Endodermal cell (in vitro differentiated cells): ENCODE measurements at regions not wholly inside any gene's neighbourhood (a gene's known extent, or its start where the extent isn't known, plus 50 kb on each side); places are given as distances from the start of the nearest gene placed in this dataset.

Experiments
- DNase-seq: peaks from one replicate; pipeline ENCODE4 v3.0.0-alpha.2; 2017
- H3K27ac ChIP-seq: 2 replicates; pipeline ENCODE4 v1.5.1; 2013; ENCODE audit warnings: mild to moderate bottlenecking, low read depth, low read length, moderate library complexity
- H3K27me3 ChIP-seq: 2 replicates; pipeline ENCODE4 v1.6.1; 2013; ENCODE audit warnings: mild to moderate bottlenecking, low read length, moderate library complexity; ENCODE audit not compliant: insufficient read depth, control insufficient read depth, poor library complexity, severe bottlenecking
- H3K36me3 ChIP-seq: 2 replicates; pipeline ENCODE4 v1.7.0; 2013; ENCODE audit warnings: mild to moderate bottlenecking, low read length, moderate library complexity; ENCODE audit not compliant: control insufficient read depth, insufficient read depth
- H3K4me1 ChIP-seq: one replicate; pipeline ENCODE4 v1.7.0; 2013; ENCODE audit warnings: low read length; ENCODE audit not compliant: control insufficient read depth, insufficient read depth
- H3K4me3 ChIP-seq: 2 replicates; pipeline ENCODE4 v1.5.1; 2013; ENCODE audit warnings: mild to moderate bottlenecking, low read length, moderate library complexity
- H3K9ac ChIP-seq: 2 replicates; pipeline ENCODE4 v1.6.1; 2013; ENCODE audit warnings: mild to moderate bottlenecking, low read length, moderate library complexity; ENCODE audit not compliant: poor library complexity, severe bottlenecking; ENCODE audit errors: extremely low read depth
- H3K9me3 ChIP-seq: 2 replicates; pipeline ENCODE4 v1.6.1; 2013; ENCODE audit warnings: mild to moderate bottlenecking, low read length, moderate library complexity; ENCODE audit not compliant: control insufficient read depth
- H3K27ac Mint-ChIP-seq: 2 replicates; pipeline ENCODE4 v1.8.0; 2020; ENCODE audit warnings: mixed read lengths
- H3K27me3 Mint-ChIP-seq: 2 replicates; pipeline ENCODE4 v1.8.0; 2021; ENCODE audit warnings: mild to moderate bottlenecking, mixed read lengths; ENCODE audit not compliant: insufficient read depth
- H3K36me3 Mint-ChIP-seq: 2 replicates; pipeline ENCODE4 v1.8.0; 2020; ENCODE audit warnings: low read depth, mixed read lengths
- H3K4me1 Mint-ChIP-seq: 2 replicates; pipeline ENCODE4 v1.8.0; 2020; ENCODE audit warnings: mixed read lengths
- H3K4me3 Mint-ChIP-seq: 2 replicates; pipeline ENCODE4 v1.8.0; 2020; ENCODE audit warnings: mild to moderate bottlenecking, moderate library complexity, mixed read lengths
- H3K9me3 Mint-ChIP-seq: 2 replicates; pipeline ENCODE4 v1.8.0; 2020; ENCODE audit warnings: mild to moderate bottlenecking, mixed read lengths
- WGBS, 2 experiments: methylation state at CpG; one replicate each; pipeline versions ENCODE4 v1.1.5 to v1.1.7; 2013; ENCODE audit warnings: missing lambda C conversion rate in 2 of 2, mixed read lengths in 1 of 2; ENCODE audit not compliant: insufficient coverage in 1 of 2, insufficient read length in 1 of 2; 5-methylcytosine and 5-hydroxymethylcytosine counted together
- TF ChIP-seq, protein P1 (sequence below): fragments of 200-600 bp; sonication (generic); conservative IDR thresholded peaks from 2 replicates; pipeline ENCODE4 v1.5.0; 2021; ENCODE audit warnings: antibody characterized with exemption, mild to moderate bottlenecking

DNA sequence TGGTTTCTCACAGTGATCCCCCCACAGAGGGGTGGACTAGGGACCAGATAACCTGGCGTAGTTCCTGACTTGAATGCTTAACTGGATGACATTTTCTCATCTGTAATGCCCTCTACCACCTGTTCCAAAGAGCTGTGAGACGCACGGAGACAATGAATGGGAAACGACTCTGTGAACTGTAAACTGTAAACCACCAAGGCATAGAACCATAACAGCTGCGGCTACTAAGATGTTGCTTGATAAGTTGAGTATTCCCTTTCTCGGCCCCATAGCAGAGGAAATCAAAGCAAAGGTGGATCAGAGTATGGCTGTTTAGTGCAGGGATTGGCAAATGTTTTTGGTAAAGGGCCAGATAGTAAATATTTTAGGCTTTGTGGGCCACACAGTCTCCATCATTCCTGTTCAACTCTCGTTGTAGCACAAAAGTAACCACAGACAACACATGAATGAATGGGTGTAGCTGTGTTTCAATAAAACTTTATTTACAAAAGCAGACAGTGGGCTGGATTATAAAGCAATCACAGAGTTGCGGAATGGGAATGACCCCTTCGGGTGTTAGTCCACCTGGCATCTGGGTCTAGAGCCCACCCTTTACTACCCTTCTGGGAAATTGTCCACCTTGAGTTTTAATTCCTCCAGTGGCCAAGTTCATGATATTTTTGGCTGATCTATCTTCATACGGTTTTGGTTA, 315.2 kb downstream of the RPS6KC1 start:
- H3K4me1 ChIP-seq: peaks cover 24% of the 10 kb centered on the region
- H3K27me3 Mint-ChIP-seq: no peaks in the 10 kb centered on the region
- H3K9me3 Mint-ChIP-seq: peaks cover 20% of the 10 kb centered on the region
- no peak overlapping the region for H3K27ac ChIP-seq
- no peak overlapping the region for H3K27ac Mint-ChIP-seq
- TF ChIP-seq, protein P1, sequence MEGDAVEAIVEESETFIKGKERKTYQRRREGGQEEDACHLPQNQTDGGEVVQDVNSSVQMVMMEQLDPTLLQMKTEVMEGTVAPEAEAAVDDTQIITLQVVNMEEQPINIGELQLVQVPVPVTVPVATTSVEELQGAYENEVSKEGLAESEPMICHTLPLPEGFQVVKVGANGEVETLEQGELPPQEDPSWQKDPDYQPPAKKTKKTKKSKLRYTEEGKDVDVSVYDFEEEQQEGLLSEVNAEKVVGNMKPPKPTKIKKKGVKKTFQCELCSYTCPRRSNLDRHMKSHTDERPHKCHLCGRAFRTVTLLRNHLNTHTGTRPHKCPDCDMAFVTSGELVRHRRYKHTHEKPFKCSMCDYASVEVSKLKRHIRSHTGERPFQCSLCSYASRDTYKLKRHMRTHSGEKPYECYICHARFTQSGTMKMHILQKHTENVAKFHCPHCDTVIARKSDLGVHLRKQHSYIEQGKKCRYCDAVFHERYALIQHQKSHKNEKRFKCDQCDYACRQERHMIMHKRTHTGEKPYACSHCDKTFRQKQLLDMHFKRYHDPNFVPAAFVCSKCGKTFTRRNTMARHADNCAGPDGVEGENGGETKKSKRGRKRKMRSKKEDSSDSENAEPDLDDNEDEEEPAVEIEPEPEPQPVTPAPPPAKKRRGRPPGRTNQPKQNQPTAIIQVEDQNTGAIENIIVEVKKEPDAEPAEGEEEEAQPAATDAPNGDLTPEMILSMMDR: no peak
- peaks cover 15% of the 10 kb centered on the region for H3K9me3 ChIP-seq
- no peak overlapping the region for H3K4me3 Mint-ChIP-seq
- H3K4me1 Mint-ChIP-seq: peaks cover 35% of the 10 kb centered on the region
- peaks cover 6% of the 10 kb centered on the region for H3K36me3 Mint-ChIP-seq
- H3K4me3 ChIP-seq: no peak overlapping the region
- no peaks in the 10 kb centered on the region for H3K27me3 ChIP-seq
- DNase-seq: no peak
- 92 to 93% methylated on average over 6 to 10 of the region's 10 CpGs for WGBS, 2 experiments
- no peaks in the 10 kb centered on the region for H3K36me3 ChIP-seq
- no peak overlapping the region for H3K9ac ChIP-seq

DNA sequence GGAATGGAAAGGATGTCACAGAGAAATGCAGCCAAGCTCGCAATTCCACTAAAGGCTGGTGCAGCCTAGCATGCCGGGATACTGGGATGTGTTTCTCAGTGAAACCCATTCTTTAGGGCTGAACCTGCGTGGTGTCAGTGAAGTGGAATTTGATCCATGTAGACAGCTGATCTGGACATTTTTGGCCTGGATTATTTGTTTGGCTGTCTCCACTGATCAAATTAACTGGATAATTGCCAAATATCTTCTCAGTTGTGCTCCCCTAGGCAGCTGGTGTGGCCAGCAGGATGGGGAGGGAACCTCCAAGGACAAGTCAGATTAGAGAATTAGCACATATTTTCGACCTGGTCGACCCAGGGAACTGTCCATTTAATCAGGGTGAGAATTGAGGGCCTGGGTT, 318.4 kb downstream of the RPS6KC1 start:
- Mint-ChIP-seq H3K36me3 (no peaks in the 10 kb centered on the region), H3K4me3 (no peak overlapping the region), H3K27ac (no peak overlapping the region), H3K9me3 (no peaks in the 10 kb centered on the region), H3K4me1 (peaks cover 50% of the 10 kb centered on the region), H3K27me3 (no peaks in the 10 kb centered on the region)
- DNase-seq: no peak
- no peak overlapping the region for H3K27ac ChIP-seq
- no peaks in the 10 kb centered on the region for H3K27me3 ChIP-seq
- H3K9me3 ChIP-seq: no peaks in the 10 kb centered on the region
- H3K4me1 ChIP-seq: peaks cover 29% of the 10 kb centered on the region
- H3K4me3 ChIP-seq: no peak overlapping the region
- WGBS, 2 experiments: 89% methylated on average over 4 to 5 of the region's 5 CpGs
- no peaks in the 10 kb centered on the region for H3K36me3 ChIP-seq
- H3K9ac ChIP-seq: no peak overlapping the region
- TF ChIP-seq, protein P1: no peak

DNA sequence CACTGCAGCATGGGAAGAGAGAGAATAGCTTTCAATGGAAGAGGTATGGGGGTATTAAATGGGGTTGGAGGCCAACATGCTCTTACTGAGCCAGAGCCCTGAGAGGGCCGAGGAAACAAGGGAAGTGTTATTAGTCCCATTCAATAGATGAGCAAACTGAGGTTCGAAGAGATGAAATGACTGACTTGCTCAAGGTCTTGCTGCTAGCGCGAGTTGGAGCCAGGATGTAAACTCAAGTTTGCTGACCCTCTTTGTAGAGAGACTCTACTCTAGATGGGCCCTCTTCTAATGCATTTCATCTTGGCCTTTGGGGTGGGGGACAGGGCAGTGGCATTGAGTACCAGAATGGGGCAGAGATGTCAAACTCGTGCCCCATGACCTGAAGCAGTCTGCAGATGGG, 319.5 kb downstream of the RPS6KC1 start:
- Mint-ChIP-seq H3K4me1 (peaks cover 45% of the 10 kb centered on the region), H3K4me3 (no peak overlapping the region), H3K27me3 (no peaks in the 10 kb centered on the region), H3K9me3 (no peaks in the 10 kb centered on the region), H3K36me3 (no peaks in the 10 kb centered on the region), H3K27ac (no peak overlapping the region)
- Histone ChIP-seq H3K27ac (no peak overlapping the region), H3K4me3 (no peak overlapping the region), H3K27me3 (no peaks in the 10 kb centered on the region), H3K36me3 (no peaks in the 10 kb centered on the region), H3K4me1 (peaks cover 27% of the 10 kb centered on the region), H3K9me3 (no peaks in the 10 kb centered on the region), H3K9ac (no peak overlapping the region)
- DNase-seq: no peak
- 94 to 100% methylated on average over 4 to 5 of the region's 5 CpGs for WGBS, 2 experiments
- TF ChIP-seq, protein P1: no peak
